SH-SY5Y (cell line): ENCODE measurements at regions not wholly inside any gene's neighbourhood (a gene's known extent, or its start where the extent isn't known, plus 50 kb on each side); places are given as distances from the start of the nearest gene placed in this dataset.

Source experiments
- GATA2 ChIP-seq: IDR thresholded peaks from 2 replicates; pipeline ENCODE4 v1.6.1; 2011; ENCODE audit warnings: mild to moderate bottlenecking, low read depth, low read length
- GATA3 ChIP-seq: IDR thresholded peaks from 2 replicates; pipeline ENCODE4 v1.6.1; 2011; ENCODE audit warnings: low read depth, mild to moderate bottlenecking, low read length, moderate library complexity

DNA sequence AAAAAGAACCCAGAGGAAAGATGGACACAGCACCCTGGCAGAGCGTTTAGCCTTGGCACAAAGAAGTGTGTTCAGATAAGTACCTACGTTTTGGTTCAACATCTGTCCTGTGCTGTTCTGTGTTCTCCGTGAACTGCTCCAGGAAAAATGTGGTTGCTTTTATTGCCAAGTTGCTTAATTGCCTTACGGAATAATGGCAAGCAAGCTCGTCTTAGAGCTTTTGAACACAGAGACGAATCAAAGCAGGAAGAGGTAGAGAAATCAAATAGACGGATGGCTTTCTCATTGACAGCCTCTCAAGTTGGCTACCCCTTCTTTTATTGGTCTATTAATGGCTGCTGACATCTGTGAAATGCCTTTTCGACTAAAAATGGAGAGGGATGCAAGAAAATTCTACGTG lies 911.1 kb upstream of the EEF2KMT start:
- TF ChIP-seq GATA2, result no peak
- TF ChIP-seq GATA3, result no peak
